ENCODE measurements at regions not wholly inside any gene's neighbourhood (a gene's known extent, or its start where the extent isn't known, plus 50 kb on each side); places are given as distances from the start of the nearest gene placed in this dataset.

- no peak for TF ChIP-seq CTCF (IDR thresholded peaks at IDR 0.05)
- TF ChIP-seq POLR2A (IDR thresholded peaks at IDR 0.05), result no peak
These were observed 71.7 kb downstream of the OR2K2 start for GRCh38 chr9:111258209-111258874.
